ENCODE measurements at regions not wholly inside any gene's neighbourhood (a gene's known extent, or its start where the extent isn't known, plus 50 kb on each side); places are given as distances from the start of the nearest gene placed in this dataset.

DNA sequence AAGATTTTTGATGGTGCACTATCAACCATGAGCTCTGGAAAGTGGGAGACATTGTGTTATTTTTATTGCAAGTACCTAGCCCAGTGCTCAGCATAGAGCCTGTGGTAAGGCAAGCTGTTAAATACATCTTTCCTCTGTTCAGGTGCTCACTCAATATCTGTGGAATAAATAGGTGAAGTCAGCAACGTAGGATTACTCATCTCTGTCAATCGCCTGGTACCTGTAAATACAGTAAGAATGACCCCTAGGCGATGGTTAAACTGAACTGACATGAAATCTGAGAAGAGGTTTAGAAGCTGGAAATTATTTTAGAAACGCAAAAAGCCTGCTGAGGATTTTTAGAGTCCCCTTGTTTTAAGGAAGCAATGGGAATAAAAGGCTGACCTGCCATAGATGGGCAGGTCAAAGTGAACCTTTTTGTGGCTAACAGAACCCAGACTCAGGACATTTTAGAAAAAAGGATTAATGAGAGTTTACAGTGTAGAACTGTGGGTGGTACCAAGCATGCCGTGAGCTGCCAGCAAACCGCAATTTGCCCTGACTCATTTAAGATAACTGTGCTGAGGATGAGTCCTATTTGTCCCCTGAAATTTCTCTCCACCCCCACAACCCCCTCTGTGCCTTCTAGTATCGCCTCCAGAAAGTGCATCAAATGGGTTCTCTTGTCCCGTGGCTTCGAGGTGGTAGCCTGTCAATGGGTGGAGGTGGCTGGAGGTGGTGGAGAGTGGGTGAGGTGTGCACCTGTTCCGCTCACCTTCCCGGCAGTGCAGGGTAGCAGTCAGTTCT, 375.1 kb downstream of the MED10 start:
- no peak overlapping the region for H2BK15ac ChIP-seq (ENCODE audit: low read length)
- DNase-seq (ENCODE audit: low read depth in 1 of 2, low spot score in 2 of 2) = no peak
- no peak overlapping the region for H3K4me2 ChIP-seq (ENCODE audit: insufficient read depth in 1 of 2, low read depth in 2 of 2, low read length in 2 of 2)
- ChIA-PET POLR2A (ENCODE audit: partially characterized antibody) (no interaction called here), CTCF (ENCODE audit: partially characterized antibody) (interaction anchor here (1.0 to 1.5 kb wide), 2 partner anchors 10 to 11 kb away, joined by 3 to 6 read pairs; no protein-coding TSS in a partner anchor)
- H3K56ac ChIP-seq (replicated peaks; ENCODE audit: insufficient read length, low read depth, low read length) = no peak overlapping the region
- no peak for FAIRE-seq
- H4K5ac ChIP-seq (ENCODE audit: insufficient read length, low read depth, low read length) = no peak overlapping the region
- H4K8ac ChIP-seq (ENCODE audit: extremely low read depth, insufficient read depth, low read length) = no peak overlapping the region
- no peak overlapping the region for H3K27ac ChIP-seq (ENCODE audit: low read depth, low read length)
- no peak overlapping the region for H2AK5ac ChIP-seq (ENCODE audit: low read depth, low read length)
- H2BK12ac ChIP-seq (ENCODE audit: low read depth, low read length) = no peak overlapping the region
- no peaks in the 10 kb centered on the region for H3K79me2 ChIP-seq (ENCODE audit: control insufficient read depth in 1 of 2, insufficient read depth in 2 of 2, low read length in 2 of 2)
- no peaks in the 10 kb centered on the region for H3K36me3 ChIP-seq (ENCODE audit: control insufficient read depth in 2 of 4, insufficient read depth in 4 of 4, low read length in 3 of 4)
- H3K9ac ChIP-seq (replicated peaks in 1 of 4; ENCODE audit: extremely low read depth in 1 of 4, low read depth in 3 of 4, low read length in 3 of 4) = no peak overlapping the region
- H2BK20ac ChIP-seq (ENCODE audit: low read length) = no peak overlapping the region
- no peaks in the 10 kb centered on the region for H3K79me1 ChIP-seq (ENCODE audit: low read depth, low read length)
- H3K4me3 ChIP-seq (ENCODE audit: extremely low read depth in 1 of 4, insufficient read depth in 2 of 4, low read depth in 3 of 4, low read length in 4 of 4) = no peak overlapping the region
- H3K23me2 ChIP-seq (ENCODE audit: low read depth, low read length) = peaks cover 2% of the 10 kb centered on the region; the same call in 1 of the 2 replicates
- no peak overlapping the region for H2BK5ac ChIP-seq (ENCODE audit: low read depth, low read length)
- no peaks in the 10 kb centered on the region; a peak in 1 of 7 replicates for H3K4me1 ChIP-seq (replicated peaks in 1 of 4; ENCODE audit: control insufficient read depth in 3 of 4, insufficient read depth in 4 of 4, low read length in 3 of 4)
- no peak overlapping the region for H3K23ac ChIP-seq (ENCODE audit: insufficient read length)
- H2BK120ac ChIP-seq (replicated peaks; ENCODE audit: low read depth, low read length) = no peak overlapping the region
- 93% methylated on average over 11 of the region's 11 CpGs; no CpG with 5 or more reads in 1 of the 2 experiments for WGBS, 2 experiments (ENCODE audit: extremely low coverage in 1 of 2, insufficient coverage in 1 of 2, insufficient read length in 1 of 2, insufficient replicate concordance in 2 of 2, low coverage in 1 of 2, low lambda C conversion rate in 2 of 2, missing lambda C conversion rate in 1 of 2)
- H4K91ac ChIP-seq (replicated peaks; ENCODE audit: insufficient read length, low read length) = no peak overlapping the region
- H2AFZ ChIP-seq (ENCODE audit: low read length) = no peak overlapping the region
- no peak overlapping the region for H3K18ac ChIP-seq (ENCODE audit: extremely low read depth, low read length)
- H3K4ac ChIP-seq (replicated peaks; ENCODE audit: insufficient read length, low read depth, low read length) = no peak overlapping the region
- no peaks in the 10 kb centered on the region for H3K9me3 ChIP-seq (ENCODE audit: insufficient read depth in 2 of 2, low read depth in 1 of 2, low read length in 1 of 2)
- H4K20me1 ChIP-seq (replicated peaks in 1 of 2; ENCODE audit: control insufficient read depth in 1 of 2, insufficient read depth in 2 of 2, low read length in 2 of 2) = no peaks in the 10 kb centered on the region
- H3K27me3 ChIP-seq (replicated peaks in 1 of 4; ENCODE audit: control insufficient read depth in 3 of 4, extremely low read depth in 1 of 4, insufficient read depth in 3 of 4, low read length in 3 of 4) = no peaks in the 10 kb centered on the region
- no peak overlapping the region for H3K14ac ChIP-seq (ENCODE audit: insufficient read length)
- TF ChIP-seq RFX5 (IDR thresholded peaks at IDR 0.05; ENCODE audit: borderline replicate concordance, low read depth, low read length) = no peak
- TF ChIP-seq, protein P1, sequence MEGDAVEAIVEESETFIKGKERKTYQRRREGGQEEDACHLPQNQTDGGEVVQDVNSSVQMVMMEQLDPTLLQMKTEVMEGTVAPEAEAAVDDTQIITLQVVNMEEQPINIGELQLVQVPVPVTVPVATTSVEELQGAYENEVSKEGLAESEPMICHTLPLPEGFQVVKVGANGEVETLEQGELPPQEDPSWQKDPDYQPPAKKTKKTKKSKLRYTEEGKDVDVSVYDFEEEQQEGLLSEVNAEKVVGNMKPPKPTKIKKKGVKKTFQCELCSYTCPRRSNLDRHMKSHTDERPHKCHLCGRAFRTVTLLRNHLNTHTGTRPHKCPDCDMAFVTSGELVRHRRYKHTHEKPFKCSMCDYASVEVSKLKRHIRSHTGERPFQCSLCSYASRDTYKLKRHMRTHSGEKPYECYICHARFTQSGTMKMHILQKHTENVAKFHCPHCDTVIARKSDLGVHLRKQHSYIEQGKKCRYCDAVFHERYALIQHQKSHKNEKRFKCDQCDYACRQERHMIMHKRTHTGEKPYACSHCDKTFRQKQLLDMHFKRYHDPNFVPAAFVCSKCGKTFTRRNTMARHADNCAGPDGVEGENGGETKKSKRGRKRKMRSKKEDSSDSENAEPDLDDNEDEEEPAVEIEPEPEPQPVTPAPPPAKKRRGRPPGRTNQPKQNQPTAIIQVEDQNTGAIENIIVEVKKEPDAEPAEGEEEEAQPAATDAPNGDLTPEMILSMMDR (IDR thresholded peaks at IDR 0.05; ENCODE audit: control extremely low read depth in 1 of 3, insufficient read depth in 1 of 3, low read depth in 1 of 3, low read length in 3 of 3) = no peak
- no peak for TF ChIP-seq CHD2 (IDR thresholded peaks at IDR 0.05; ENCODE audit: low read length)
- TF ChIP-seq SRF (IDR thresholded peaks at IDR 0.05; ENCODE audit: low read depth, low read length) = no peak
- TF ChIP-seq KDM4A (IDR thresholded peaks at IDR 0.05; ENCODE audit: low read depth, low read length, severe bottlenecking) = no peak
- TF ChIP-seq GTF2F1 (IDR thresholded peaks at IDR 0.05; ENCODE audit: borderline replicate concordance, low read depth, low read length) = no peak
- no peak for TF ChIP-seq FOSL1 (IDR thresholded peaks at IDR 0.05; ENCODE audit: insufficient read depth, low read depth, low read length)
- no peak for TF ChIP-seq RXRA (IDR thresholded peaks at IDR 0.05; ENCODE audit: insufficient read depth, low read depth, low read length)
- TF ChIP-seq POLR2A (IDR thresholded peaks at IDR 0.05; ENCODE audit: control extremely low read depth in 1 of 2, low read depth in 2 of 2, low read length in 2 of 2) = no peak
- no peak for TF ChIP-seq BRCA1 (IDR thresholded peaks at IDR 0.05; ENCODE audit: low read depth, low read length)
- TF ChIP-seq TAF7 (optimal IDR thresholded peaks at IDR 0.05; ENCODE audit: borderline replicate concordance, low read depth, low read length) = no peak

All from H1 (cell line).